ENCODE measurements at regions not wholly inside any gene's neighbourhood (a gene's known extent, or its start where the extent isn't known, plus 50 kb on each side); places are given as distances from the start of the nearest gene placed in this dataset.

DNA sequence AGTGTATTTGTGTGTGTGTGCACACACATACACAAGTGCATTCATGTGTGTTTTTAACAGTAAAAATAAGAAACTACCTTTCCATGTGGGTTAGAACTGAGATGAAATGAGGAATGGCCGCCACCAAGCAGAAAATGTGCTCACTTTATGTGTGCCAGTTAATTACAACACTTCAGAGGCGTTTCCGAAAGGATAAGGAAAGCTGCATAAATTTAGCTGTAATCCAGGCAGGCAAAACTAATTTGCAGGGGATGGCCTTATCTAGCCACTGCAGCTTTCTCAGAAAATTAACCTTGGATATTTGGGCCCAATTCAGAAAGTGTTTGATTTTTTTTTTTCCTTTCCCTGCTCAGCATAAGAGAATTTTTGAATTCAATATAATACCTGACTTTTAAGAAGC, 328.8 kb upstream of the PHF14 start:
- TF ChIP-seq, protein P1, sequence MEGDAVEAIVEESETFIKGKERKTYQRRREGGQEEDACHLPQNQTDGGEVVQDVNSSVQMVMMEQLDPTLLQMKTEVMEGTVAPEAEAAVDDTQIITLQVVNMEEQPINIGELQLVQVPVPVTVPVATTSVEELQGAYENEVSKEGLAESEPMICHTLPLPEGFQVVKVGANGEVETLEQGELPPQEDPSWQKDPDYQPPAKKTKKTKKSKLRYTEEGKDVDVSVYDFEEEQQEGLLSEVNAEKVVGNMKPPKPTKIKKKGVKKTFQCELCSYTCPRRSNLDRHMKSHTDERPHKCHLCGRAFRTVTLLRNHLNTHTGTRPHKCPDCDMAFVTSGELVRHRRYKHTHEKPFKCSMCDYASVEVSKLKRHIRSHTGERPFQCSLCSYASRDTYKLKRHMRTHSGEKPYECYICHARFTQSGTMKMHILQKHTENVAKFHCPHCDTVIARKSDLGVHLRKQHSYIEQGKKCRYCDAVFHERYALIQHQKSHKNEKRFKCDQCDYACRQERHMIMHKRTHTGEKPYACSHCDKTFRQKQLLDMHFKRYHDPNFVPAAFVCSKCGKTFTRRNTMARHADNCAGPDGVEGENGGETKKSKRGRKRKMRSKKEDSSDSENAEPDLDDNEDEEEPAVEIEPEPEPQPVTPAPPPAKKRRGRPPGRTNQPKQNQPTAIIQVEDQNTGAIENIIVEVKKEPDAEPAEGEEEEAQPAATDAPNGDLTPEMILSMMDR (IDR thresholded peaks at IDR 0.05), result no peak
- TF ChIP-seq POLR2A (IDR thresholded peaks at IDR 0.05), result no peak
- no peak for TF ChIP-seq POLR2AphosphoS5 (IDR thresholded peaks at IDR 0.05; ENCODE audit: insufficient read depth in 1 of 2, low read depth in 1 of 2)
